NCI-H2107 treated with DMSO at 0.1 percent for 48 hours (cell line): ENCODE measurements at regions not wholly inside any gene's neighbourhood (a gene's known extent, or its start where the extent isn't known, plus 50 kb on each side); places are given as distances from the start of the nearest gene placed in this dataset.
A peak's percentile ranks its signal among the peaks of the same experiment; 100 is the strongest.

Source experiments
- DNase-seq: peaks from one replicate; lab custom pipeline; 2025; ENCODE audit not compliant: unreplicated experiment; lab: John Stamatoyannopoulos, UW

DNA sequence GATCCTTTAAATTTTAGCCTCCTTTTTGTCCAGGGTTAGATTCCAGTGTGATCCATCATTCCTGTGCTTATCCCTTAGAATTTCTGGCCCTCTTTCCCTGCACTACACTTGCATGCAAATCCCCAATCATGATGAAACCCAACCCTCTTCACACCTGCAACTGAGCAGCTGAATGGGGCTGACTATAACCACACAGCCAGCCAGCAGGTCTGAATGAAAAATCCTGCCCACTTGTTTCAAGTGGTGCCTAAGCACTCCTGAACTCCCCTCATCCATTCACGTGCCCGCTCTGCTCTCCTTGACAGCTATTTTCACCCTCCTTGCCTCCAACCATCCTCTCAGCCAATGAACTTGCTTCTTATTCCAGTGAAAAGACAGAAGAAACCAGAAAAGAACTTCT, 80.5 kb upstream of the AFF3 start:
- DNase-seq: peak; percentile 95

DNA sequence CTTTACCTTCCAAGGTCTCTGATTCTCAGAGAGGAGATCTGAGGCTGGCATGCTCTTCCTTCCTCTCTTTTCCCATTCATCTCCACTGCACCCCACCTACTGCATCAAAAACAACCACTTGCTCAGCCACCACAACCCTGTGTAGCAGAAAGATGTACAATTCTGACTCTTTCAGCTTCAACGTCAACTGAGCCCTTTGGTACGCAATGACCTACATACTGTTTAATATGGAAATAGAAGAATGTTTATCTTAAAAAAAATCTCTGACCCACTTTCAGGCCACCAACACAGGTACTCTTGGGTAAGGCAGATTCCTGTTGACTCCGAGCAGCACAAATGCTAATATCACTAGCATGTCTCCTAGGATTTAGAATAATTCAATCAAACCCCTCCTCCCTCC, 76.2 kb upstream of the AFF3 start:
- no peak for DNase-seq

DNA sequence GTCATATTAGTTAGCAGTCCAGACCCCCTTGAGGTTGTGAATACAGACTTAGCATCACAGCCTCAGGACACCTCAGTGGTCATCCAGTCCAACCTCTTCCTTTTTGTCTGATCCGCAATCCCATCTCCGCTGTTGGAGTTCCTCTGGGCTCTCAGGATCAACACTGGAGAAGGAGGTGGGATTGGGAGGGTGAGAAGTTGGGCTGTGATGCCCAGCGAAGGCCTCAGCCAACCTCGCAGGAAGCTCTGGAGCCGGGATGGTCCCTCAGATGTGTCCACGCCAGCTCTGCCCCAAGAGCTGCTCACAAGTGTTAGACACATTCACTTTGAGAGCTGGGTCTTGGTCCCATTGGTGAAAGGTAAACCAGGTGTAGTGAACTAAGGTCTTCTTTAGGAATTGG, 74.9 kb upstream of the AFF3 start:
- no peak for DNase-seq

DNA sequence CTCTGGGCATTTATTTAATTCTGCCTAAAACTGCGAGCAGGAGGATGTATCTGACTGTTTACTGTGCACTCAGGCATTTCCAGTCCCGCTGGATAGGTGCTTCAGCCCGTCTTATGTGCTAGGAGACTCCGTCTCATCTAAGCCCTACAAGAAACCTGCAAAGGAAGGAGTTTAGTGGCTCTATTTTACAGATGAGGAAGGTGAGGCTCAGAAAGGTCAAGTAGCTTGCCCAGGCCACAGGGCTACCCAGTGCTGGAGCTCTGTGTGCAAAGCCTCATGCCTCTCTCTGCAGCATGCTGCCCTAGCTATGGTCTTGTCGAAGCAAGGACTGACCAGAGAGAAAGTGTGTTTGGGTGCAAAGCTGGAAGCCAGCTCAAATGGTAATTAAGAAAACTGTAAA, 73.6 kb upstream of the AFF3 start:
- no peak for DNase-seq

DNA sequence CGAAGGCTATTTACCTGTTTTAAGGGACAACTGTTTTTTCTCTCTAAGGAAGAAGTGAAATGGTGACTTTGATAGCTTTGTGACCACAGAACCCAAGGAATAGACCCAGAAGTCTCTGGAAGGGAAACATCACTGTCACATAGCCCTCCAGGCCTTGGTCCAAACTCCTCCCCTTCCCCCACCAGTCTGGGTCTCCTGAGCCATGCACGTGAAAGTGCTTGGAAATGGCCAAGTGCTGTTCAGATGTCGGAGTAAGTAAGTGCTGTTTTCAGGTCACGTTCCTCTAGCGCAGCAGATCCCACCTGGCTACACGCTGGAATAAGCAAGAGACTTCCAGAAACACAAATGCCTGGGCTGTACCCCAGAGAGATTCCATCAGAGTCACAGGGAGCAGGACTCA, 73.0 kb upstream of the AFF3 start:
- no peak for DNase-seq

DNA sequence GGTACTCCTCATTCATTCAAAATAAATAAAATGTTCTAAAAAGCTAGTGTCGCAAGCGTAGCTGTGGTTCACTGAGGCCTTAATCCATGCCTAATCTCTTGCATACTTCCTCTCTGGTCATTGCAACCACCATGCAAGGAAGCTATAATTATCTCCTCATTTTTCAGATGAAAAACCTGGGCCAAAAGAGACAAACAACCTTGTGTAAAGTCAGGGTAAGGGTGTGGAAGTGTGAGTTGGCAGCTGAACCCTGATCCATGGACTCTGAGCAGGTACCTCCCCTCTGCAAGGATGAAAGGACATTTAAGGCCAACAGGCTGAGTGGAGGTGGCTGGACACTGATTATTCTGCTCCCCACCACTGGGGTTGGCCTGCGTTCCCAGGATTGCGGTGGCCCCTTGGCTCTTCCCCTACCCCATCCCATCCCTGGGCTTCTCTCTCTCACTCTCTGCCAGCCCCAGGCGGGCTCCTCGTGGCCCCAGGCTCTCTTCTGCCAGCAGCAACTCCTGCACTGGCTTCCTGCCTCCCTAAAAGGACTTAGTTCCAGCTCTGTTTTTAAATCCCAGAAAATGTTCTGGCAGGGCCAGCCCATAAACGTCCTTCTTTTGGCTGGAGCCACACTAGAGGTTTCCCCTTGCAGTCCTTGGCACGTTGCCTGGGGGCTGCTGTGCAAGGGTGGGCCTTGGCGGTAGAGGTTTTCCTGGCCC, 72.0 kb upstream of the AFF3 start:
- DNase-seq: no peak

DNA sequence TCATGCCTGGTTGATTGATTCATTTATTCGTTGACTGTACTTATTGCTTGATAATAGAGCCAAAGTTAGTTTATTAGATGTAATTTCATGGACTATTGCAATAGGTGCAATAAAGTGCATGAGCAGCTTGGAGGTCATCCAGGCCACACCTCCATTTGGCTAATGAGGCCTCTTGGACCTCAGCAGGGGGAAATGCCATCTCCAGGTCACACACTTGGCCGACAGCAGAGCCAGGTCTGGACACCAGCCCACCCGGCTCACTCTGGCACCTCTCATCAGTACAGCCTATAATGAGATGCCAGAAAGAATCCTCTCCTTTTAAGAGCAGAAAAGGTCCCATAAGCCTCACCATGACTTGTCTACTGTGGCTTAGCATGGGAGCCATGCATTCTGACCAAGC, 71.2 kb upstream of the AFF3 start:
- DNase-seq: no peak

DNA sequence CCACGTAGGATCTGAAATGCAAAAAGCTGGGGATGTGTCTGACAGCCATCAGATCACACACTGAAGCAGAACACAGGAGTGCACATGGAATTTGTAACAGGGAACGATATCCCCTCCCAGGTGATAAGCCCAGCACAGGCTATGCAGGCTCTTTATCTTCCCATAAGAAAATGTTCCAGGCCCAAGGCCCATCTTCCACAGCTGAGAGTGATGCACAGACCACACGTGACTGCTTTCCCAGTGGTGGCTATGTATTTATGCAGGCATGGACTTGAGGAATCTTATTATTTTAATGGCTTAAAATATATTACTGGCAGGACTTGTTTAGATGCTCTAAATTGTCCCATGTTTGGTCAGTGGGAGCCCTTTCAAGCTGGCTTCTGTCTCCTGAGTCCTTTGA, 70.5 kb upstream of the AFF3 start:
- no peak for DNase-seq

DNA sequence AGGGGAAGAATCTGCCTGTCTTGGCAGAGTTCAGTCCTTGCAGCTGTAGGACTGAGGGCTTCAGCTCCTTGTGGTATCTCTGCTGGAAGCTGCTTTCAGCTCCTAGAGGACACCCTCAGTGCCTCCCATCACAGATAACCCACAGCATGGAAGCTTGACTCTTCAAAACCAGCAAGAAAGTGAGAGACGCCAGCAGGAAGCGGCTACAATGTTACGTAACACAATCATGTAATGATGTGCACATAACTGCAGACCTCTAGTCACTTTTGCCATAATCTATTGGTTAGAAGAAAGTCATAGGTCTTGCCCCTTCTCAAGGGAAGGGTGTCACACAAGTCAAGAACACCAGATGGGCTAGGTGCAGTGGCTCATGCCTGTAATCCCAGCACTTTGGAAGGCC, 69.1 kb upstream of the AFF3 start:
- DNase-seq: no peak

DNA sequence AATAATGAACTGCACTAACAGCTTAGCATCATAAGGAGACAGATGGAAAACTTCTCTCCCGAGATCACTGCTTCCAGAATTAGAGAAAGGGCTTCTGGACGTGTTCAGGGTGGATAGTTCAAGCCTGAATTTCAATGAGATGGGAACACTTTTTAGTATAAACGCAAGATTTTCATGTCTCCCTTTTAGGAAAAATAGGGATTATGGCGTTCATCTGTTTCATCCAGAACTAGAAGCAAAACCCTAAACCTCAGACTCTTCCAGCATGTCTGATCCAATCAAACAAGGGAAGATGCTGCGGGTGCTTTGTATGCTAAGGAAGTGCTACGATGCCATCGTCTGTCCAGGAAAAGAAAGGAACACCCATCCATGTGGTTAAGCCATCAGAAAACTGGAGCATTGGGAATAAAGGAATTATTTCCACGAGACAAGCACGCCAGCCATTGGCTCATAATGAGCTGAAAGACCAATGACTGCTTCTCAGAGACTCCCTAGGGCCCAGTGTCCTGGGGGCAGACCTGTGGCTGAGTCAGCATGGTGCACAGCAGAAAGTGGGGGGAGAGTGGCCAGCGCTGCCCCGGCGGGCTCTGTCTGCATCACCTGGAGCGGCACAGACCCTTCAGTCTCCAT, 65.9 kb upstream of the AFF3 start:
- no peak for DNase-seq

DNA sequence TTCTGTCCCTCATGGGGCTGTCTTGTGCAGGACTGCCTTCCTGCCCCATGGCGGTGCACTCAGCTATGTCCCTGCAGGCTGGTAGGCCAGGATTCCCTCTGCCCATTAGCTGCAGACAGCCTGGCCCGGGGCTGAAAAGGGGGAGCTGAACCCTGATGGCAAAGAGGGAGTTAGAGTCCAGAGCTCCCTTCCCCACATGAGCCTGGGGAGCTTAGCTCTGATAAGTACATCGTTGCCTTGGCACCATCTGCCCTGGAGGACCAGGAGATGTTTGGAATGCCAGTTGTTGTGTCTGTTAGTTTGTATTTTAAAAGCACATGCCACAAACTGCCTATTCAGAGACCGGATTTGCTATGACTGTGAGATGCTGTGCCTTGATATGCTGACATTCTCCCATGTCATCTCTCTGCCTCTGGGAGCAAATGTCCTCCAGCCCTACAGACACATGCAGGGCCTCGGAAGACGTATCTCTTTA, 65.1 kb upstream of the AFF3 start:
- DNase-seq: no peak

DNA sequence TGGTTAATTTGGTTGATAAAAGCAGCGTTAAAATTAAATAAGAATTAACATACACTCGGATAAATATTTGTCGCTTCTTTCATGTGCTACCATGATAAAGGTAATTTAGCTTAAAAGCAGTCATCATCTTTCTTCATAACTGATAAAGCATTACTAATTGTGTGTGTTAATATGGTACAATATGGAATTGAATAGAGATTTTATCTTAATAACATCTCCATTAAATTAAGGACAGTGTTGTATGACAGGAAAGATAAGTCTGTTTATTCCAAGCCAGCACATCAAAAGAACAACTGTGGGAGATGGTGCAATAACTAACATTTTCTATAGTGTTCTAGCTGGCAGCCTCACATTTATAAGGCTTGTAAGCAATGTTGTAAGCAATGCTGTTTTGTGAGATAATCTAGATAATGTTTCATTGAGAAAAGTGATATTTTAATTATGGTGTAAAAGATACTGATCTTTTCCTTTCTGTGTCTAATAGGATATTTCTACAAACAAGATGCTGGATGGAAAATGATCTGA, 64.4 kb upstream of the AFF3 start:
- no peak for DNase-seq

DNA sequence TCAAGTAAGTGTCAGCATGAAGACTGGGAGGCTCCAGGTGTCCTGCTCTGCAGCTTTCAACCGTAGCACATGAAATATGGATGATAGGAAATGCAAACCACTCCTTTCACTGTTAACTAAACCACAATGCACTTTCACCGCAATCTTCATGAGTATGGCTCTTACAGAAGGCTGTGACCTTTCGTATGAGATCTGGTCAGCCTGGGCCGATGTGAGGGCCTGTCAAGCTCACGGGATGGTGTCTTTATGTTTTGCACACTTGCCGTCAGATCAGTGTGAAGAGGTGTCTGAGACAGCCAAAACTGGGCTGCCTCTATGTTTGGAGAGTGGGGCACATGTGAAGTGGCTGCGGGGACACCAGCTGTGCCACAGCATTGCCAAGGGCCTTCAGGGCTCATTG, 62.8 kb upstream of the AFF3 start:
- DNase-seq: no peak

DNA sequence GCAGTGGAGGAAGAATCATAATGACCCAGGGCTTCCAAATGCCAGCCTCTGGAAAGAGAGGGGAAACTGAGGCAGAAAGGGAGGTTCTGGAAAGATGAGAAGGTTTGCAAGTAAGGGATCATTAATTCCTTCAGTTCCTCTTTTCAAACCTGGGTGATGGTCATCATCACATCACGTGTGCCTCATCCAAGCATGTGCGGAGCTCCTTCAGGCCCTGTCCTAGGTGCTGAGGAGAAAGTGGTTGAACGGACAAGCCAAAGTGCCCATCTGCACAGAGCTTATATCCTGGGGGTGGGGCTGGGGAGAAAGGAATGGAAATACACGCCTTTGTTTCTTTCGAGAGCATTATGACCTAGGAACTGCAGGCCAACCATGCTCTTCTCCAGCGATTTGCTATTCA, 60.2 kb upstream of the AFF3 start:
- DNase-seq: no peak

DNA sequence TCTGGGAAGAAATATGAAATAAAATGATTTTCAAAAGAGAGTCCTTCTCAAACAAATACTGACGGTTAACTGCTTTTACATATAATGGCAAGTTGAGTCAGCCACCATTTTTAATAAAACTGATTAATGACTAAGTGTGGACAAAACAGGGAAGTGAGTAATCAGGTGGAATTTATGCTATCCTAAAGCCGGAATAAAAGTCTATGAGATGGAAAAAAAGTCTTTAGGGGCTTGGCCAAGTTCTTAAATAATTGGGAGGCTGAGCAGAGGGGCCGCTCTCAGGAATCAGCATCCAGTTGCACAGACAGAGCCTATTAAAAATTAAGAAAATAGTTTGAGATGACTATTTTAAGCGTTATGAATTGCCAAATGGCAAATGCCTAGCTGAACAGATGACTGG, 58.6 kb upstream of the AFF3 start:
- no peak for DNase-seq

DNA sequence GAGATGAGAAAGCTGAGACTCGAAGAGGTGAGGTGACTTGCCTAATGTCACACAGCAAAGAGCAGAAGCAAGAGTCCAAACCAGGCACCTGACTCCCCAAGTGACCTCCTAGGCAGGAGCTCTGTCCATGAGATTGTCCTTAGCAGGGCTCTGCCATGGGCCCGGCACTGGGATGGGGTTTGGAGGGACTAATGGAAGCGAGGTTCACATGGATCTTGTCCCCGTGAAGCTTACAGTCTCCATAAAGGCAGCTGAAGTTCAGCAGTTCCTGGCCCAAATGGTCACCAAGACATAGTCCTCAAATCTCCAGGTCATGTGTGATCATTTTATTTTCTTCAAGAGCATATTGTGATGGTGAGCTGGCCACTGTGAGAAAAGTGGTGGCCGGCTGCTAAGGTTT, 57.0 kb upstream of the AFF3 start:
- DNase-seq: no peak

DNA sequence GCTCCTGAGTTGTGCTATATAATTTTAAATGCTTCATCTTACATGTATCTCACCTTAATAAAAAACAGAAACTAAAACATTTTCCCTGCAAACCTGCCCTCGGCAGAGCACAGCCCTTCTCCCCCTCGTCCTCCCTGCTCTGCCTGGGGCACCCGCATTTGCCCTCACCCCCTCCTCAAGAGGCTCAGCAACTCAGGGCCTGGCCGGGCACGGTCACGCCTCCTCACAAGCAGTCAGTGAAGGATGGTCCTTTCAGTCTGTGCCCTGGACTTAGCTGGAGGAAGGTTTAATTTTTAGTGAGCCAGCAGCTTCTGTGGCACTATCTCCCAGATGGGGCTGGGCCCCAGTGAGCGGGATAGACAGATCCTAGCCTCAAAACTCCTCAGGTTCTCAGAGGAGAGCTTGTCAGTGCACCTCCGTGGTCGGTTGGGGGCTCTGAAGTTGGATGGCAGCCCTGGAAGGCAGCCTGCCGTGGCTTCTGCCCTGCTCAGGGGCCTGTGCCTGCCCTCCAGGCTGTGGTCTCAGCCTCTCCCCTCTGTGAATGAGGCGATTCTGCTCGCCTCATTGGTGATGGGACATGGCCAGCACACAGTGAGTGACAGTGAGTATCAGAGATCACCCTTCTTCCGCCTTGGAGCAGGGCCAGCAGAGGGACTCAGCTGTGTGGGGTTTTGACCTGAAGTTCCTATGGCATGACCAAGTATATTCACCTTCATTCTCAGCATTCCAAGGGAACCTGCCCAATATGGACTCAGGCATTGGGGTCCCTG, 56.3 kb upstream of the AFF3 start:
- no peak for DNase-seq

DNA sequence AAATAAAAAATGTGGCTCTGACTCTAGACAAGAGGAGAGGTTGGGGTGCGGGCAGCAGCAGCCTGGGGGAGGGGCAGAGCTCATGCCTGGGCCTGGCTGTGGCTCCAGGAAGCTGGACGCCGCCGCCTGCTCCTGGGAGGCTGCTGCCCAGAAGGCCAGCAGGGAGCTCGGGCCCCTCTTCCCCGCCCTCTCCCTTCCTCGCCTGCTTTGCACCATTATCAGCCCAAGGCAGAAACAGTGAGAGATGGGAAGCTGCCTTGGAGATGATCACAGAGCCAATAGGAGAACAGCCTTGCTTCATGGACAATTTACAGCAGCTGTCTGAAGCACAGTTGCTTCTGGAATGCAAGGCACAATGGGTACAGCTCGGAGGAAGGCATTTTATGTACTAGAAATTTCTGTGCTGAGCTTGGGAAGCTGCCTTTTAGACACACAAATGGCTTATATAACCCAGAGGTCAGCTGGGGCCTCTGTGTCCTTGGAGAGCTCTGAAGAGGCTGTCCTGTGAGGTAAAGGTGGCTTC, 55.3 kb upstream of the AFF3 start:
- peak; percentile 41 for DNase-seq

DNA sequence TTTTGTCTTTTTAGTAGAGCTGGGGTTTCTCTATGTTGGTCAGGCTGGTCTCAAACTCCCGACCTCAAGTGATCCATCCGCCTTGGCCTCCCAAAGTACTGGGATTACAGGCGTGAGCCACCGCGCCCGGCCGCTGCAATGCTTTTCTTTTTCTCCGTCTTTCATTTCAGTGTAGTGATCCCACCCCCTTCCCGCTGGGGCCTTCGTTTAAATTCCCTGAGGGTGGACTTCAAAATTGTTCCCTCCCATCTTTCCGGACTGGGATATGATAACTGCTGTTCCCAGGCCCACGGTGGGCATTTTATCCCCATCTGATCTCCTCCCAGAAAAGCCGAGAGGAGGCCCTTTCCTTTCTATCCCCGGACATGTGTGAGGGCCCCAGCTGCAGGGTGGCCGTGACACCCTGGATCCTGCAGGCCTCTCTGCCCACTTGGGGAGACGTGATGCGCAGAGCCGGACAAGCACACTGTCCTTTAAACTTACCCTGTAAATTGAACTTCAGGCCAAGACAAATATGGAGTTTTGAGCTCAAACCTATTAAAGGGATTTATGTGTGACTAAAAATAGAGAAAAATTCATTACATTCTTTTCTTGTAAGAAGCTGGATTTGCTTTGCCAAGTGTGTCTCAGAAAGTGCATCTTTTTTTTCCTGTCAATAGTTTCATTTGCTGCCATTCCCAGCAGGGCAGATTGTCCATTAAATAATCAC, 54.5 kb upstream of the AFF3 start:
- DNase-seq: no peak

DNA sequence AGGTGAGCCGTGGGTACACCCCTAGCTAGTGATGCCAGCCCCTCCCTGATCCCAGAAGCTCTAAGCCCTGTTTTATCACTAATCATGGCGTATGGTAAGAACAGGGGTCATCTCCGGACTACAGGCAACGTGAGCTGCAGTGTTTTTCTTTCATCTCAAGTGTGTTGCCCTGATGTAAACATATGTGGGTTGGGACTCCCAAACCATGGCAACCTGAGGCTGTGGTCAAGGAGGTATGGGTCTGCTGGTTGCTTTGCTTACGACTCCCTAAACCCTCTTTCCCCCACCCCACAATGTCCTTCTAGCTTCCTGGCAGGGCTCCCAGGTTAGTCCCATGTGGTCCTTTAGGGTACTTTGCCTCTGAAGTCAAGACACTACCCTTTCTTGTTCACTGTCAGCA, 53.6 kb upstream of the AFF3 start:
- no peak for DNase-seq

DNA sequence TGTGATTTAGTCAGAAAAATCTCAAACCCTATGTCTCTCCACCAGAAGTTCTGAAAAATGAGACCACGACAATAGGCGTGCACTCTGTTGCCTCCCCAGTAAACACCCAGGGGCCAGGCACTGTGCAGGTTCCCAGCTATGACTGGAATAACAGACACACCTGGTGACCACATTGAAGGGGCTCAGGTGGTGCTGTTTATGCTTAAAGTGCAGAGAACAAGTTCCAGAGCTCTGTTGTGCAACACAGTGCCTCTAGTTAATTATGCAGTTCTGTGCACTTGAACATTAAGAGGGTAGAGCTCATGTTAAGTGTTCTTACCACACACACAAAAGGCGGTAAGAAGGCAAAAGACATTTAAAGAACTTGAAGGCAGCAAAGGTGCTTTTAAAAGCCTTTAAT, 52.6 kb upstream of the AFF3 start:
- DNase-seq: peak; percentile 44
